Activated naive CD8-positive, alpha-beta T cell treated with anti-CD3 and anti-CD28 coated beads for 36 hours (primary cell): ENCODE measurements at regions not wholly inside any gene's neighbourhood (a gene's known extent, or its start where the extent isn't known, plus 50 kb on each side); places are given as distances from the start of the nearest gene placed in this dataset.

Experiments used
- DNase-seq: peaks from one replicate; pipeline ENCODE4 v3.0.0; 2021
- H3K27ac Mint-ChIP-seq: one replicate; pipeline ENCODE4 v1.8.0; 2022; ENCODE audit warnings: mild to moderate bottlenecking, moderate library complexity, mixed read lengths
- H3K27me3 Mint-ChIP-seq: one replicate; pipeline ENCODE4 v1.8.0; 2022; ENCODE audit warnings: mild to moderate bottlenecking, mixed read lengths
- H3K36me3 Mint-ChIP-seq: one replicate; pipeline ENCODE4 v1.8.0; 2021; ENCODE audit warnings: mild to moderate bottlenecking, mixed read lengths
- H3K4me1 Mint-ChIP-seq: one replicate; pipeline ENCODE4 v1.8.0; 2021; ENCODE audit warnings: mixed read lengths
- H3K4me3 Mint-ChIP-seq: one replicate; pipeline ENCODE4 v1.8.0; 2022; ENCODE audit warnings: mild to moderate bottlenecking, moderate library complexity, mixed read lengths
- H3K9me3 Mint-ChIP-seq: one replicate; pipeline ENCODE4 v1.8.0; 2022; ENCODE audit warnings: mixed read lengths

DNA sequence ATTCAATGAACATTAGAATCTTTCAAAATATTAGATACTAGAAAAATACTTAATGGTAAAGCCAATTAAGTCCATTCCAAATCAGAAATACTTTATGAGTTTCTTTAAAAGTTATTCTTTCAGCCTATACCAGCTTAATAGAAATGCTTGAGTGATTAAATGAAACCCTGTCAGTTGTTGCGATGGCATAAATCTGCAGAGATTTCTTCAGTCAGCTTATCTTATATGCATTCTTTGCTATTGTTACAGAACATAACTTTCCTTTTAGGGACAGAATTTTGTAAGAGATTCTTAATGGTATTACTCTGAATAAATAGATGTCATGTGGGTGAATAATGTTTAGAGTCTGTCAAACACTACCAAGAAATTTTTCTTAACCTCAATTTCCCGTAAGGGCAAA lies 325.0 kb upstream of the HAND2 start:
- Mint-ChIP-seq H3K27me3 (peaks cover 6% of the 10 kb centered on the region), H3K36me3 (no peaks in the 10 kb centered on the region), H3K9me3 (no peaks in the 10 kb centered on the region), H3K27ac (no peak overlapping the region), H3K4me3 (no peak overlapping the region), H3K4me1 (no peaks in the 10 kb centered on the region)
- DNase-seq = no peak

DNA sequence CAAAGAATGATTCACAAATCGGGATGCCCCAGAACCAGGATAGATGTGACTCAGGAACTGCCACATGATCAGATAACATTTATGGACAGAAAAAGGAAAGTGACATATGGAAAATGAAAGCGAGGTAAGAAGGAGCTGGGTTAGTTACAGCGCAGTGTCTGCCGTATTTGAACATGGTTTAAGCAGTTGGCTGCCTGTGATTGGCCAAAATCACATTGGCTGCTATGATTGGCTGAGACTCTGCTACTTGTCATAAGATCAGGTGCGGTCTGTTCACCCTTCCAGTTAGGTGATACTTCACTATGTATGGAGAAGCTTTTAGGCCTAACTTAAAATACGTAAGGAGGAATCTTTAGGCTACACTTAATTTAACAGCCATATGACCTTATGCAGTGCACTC lies 322.7 kb upstream of the HAND2 start:
- peaks cover 2% of the 10 kb centered on the region for H3K27me3 Mint-ChIP-seq
- H3K36me3 Mint-ChIP-seq = no peaks in the 10 kb centered on the region
- H3K4me1 Mint-ChIP-seq = no peaks in the 10 kb centered on the region
- no peak overlapping the region for H3K4me3 Mint-ChIP-seq
- no peaks in the 10 kb centered on the region for H3K9me3 Mint-ChIP-seq
- DNase-seq = no peak
- H3K27ac Mint-ChIP-seq = no peak overlapping the region

DNA sequence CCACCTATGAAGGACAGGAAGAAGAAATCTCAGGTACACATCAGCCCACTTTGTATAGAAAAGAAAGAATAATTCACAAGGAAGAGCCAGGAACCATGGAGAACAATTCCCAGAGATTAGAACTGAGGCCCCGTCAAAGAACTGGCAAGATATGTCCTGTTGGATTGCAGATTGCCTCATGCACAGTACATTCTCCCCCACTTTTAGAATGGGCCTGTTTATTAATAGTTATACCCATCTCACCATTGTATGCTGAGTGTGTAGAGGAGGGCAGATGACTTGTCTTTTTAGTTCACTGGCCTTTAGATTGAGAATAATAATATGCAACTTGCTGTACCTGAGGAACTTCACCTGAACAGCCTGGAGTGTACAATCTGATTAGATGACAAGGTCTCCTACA lies 315.6 kb upstream of the HAND2 start:
- Mint-ChIP-seq H3K27ac (no peak overlapping the region), H3K4me1 (no peaks in the 10 kb centered on the region), H3K4me3 (no peak overlapping the region), H3K27me3 (no peaks in the 10 kb centered on the region), H3K9me3 (peaks cover 9% of the 10 kb centered on the region), H3K36me3 (no peaks in the 10 kb centered on the region)
- DNase-seq = no peak

DNA sequence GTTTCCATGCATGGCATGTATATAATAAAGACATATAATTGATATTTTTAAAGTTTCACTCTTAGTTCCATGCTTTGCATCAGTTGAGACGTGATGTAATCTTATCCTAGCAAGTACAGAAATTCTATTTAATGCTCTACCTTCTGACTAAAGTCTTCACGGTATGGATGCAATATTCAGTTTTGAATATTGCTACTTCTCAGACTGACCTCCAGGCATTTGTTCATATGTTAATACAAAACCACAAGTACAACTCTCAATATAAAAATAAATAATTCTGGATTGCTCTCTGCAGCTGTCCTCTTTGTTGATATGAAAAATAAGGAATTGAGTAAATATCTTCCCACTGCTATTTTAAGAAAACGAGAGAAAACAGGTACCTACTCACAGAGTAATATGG lies 309.8 kb upstream of the HAND2 start:
- Mint-ChIP-seq H3K27me3 (no peaks in the 10 kb centered on the region), H3K4me3 (no peak overlapping the region), H3K36me3 (no peaks in the 10 kb centered on the region), H3K4me1 (no peaks in the 10 kb centered on the region), H3K9me3 (peaks cover 9% of the 10 kb centered on the region), H3K27ac (no peak overlapping the region)
- no peak for DNase-seq

DNA sequence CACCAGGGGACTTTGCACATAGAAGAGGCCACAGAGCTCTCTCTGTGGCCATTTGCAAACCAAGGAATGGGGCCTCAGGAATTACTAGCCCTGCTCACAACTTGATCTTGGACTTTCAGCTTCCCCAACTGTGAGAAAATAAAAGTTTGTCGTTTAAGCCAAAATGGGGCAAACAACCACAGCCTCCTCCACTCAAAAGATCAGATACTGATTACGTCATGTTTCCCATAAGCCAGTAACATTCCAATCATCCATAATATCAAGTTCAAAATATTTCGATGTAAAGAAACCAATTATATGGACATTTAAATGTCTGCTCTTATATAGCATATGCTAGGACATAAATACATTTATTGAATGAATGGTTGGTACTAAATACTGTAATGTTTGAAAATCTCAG lies 307.5 kb upstream of the HAND2 start:
- no peaks in the 10 kb centered on the region for H3K36me3 Mint-ChIP-seq

GRCh38 chr4:173835903-173836302 lies 305.9 kb upstream of the HAND2 start:
- no peak for DNase-seq
- H3K36me3 Mint-ChIP-seq = no peaks in the 10 kb centered on the region
- H3K4me1 Mint-ChIP-seq = no peaks in the 10 kb centered on the region
- H3K27ac Mint-ChIP-seq = no peak overlapping the region
- H3K9me3 Mint-ChIP-seq = no peaks in the 10 kb centered on the region
- no peak overlapping the region for H3K4me3 Mint-ChIP-seq
- H3K27me3 Mint-ChIP-seq = peaks cover 12% of the 10 kb centered on the region

More for the DNA sequence above, 307.5 kb upstream of the HAND2 start:
- peaks cover 3% of the 10 kb centered on the region for H3K9me3 Mint-ChIP-seq
- peaks cover 3% of the 10 kb centered on the region for H3K27me3 Mint-ChIP-seq
- H3K27ac Mint-ChIP-seq = no peak overlapping the region
- no peak overlapping the region for H3K4me3 Mint-ChIP-seq
- no peaks in the 10 kb centered on the region for H3K4me1 Mint-ChIP-seq
- no peak for DNase-seq

GRCh38 chr4:173834151-173834550 lies 304.1 kb upstream of the HAND2 start:
- Mint-ChIP-seq H3K27me3 (peaks cover 12% of the 10 kb centered on the region), H3K4me3 (no peak overlapping the region), H3K4me1 (no peaks in the 10 kb centered on the region), H3K9me3 (no peaks in the 10 kb centered on the region), H3K36me3 (no peaks in the 10 kb centered on the region), H3K27ac (no peak overlapping the region)
- no peak for DNase-seq

DNA sequence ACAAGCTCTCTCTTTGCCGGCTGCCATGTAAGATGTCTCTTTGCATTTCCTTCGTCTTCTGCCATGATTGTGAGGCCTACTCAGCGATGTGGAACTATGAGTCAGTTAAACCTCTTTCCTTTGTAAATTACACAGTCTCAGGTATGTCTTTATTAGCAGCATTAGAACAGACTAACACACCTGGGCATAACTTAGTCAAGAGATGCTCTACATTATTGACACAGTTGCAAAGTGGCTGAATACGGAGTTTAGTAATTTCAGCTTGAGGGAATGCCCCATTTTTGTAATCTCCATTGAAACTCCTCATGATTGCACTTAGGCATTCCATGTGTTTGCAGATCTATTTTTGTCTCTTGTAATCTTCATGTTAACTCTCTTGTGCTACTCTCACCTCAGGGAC lies 299.5 kb upstream of the HAND2 start:
- Mint-ChIP-seq H3K27ac (no peak overlapping the region), H3K27me3 (peaks cover 12% of the 10 kb centered on the region), H3K4me3 (no peak overlapping the region), H3K9me3 (no peaks in the 10 kb centered on the region), H3K36me3 (no peaks in the 10 kb centered on the region), H3K4me1 (no peaks in the 10 kb centered on the region)
- DNase-seq = no peak

GRCh38 chr4:173827707-173828106 lies 297.7 kb upstream of the HAND2 start:
- H3K4me3 Mint-ChIP-seq = no peak overlapping the region
- H3K4me1 Mint-ChIP-seq = no peaks in the 10 kb centered on the region
- DNase-seq = no peak
- peaks cover 9% of the 10 kb centered on the region for H3K27me3 Mint-ChIP-seq
- H3K27ac Mint-ChIP-seq = no peak overlapping the region
- no peaks in the 10 kb centered on the region for H3K9me3 Mint-ChIP-seq
- H3K36me3 Mint-ChIP-seq = no peaks in the 10 kb centered on the region

- Mint-ChIP-seq H3K9me3 (no peaks in the 10 kb centered on the region), H3K4me3 (no peak overlapping the region), H3K36me3 (no peaks in the 10 kb centered on the region), H3K27me3 (no peaks in the 10 kb centered on the region), H3K27ac (no peak overlapping the region), H3K4me1 (no peaks in the 10 kb centered on the region)
- no peak for DNase-seq
These were observed 291.8 kb upstream of the HAND2 start for GRCh38 chr4:173821876-173822275.

GRCh38 chr4:173821036-173821435 lies 291.0 kb upstream of the HAND2 start:
- Mint-ChIP-seq H3K4me1 (no peaks in the 10 kb centered on the region), H3K4me3 (no peak overlapping the region), H3K36me3 (no peaks in the 10 kb centered on the region), H3K27ac (no peak overlapping the region), H3K9me3 (no peaks in the 10 kb centered on the region), H3K27me3 (no peaks in the 10 kb centered on the region)
- DNase-seq = no peak

DNA sequence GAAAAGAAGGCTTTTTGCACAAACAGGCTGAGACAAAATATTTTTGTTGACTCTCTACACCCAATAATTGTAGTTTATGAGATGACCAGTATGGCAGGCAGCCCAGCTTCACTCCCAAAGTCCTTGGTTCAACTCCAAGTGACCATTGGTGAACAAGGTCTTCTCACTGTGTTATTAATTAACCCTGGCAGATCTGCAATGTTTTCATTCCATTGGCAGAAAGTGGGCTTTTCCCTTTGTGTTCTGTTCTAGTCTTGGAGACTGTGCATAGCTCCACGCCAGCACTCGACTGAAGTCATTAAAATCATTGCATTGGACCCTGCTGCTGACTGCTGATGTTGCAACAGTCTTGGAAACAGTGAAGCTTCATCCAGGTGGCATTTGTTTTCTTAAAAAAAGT lies 277.3 kb upstream of the HAND2 start:
- no peaks in the 10 kb centered on the region for H3K4me1 Mint-ChIP-seq
- no peaks in the 10 kb centered on the region for H3K9me3 Mint-ChIP-seq
- DNase-seq = no peak
- H3K4me3 Mint-ChIP-seq = no peak overlapping the region
- H3K27ac Mint-ChIP-seq = no peak overlapping the region
- no peaks in the 10 kb centered on the region for H3K36me3 Mint-ChIP-seq
- H3K27me3 Mint-ChIP-seq = no peaks in the 10 kb centered on the region

DNA sequence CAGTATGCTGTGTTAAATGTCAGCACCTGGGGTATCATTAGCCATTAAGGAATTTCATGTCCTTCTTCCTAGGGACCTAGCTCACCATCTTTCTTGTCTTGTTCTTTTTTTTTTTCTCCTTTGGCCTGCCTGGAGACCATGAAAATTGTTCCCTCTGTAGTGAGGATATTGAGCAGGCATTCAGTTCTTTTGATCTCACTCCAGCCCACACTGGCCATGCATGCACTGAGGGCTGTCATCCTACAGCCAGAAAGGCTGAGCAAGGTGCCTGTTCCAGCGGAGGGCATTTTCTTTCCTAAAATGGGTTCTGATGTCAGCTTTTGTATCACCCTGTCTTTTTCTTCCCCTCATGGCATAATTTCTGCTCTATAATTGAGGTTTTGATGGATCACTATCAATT lies 275.9 kb upstream of the HAND2 start:
- H3K27ac Mint-ChIP-seq = no peak overlapping the region
- no peaks in the 10 kb centered on the region for H3K27me3 Mint-ChIP-seq
- no peaks in the 10 kb centered on the region for H3K9me3 Mint-ChIP-seq
- no peaks in the 10 kb centered on the region for H3K4me1 Mint-ChIP-seq
- DNase-seq = no peak
- no peaks in the 10 kb centered on the region for H3K36me3 Mint-ChIP-seq
- no peak overlapping the region for H3K4me3 Mint-ChIP-seq

DNA sequence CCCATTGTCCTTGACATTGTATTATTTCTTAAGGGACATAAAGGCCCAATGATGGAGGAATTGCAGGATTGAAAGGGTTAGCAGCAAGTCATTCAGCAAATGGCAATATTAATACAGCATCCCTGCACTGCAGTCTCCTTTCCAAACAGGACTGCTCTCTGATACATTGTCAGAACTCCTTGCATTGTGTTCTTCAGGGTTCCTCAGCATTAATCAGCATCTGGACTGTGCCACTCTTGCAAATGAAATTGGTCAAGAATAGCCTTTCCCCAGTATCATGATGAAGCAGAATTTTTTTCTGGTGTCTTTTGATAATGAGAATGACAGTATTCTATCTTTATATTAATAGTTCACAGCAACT lies 272.6 kb upstream of the HAND2 start:
- Mint-ChIP-seq H3K4me1 (no peaks in the 10 kb centered on the region), H3K27me3 (no peaks in the 10 kb centered on the region), H3K4me3 (no peak overlapping the region), H3K27ac (no peak overlapping the region), H3K9me3 (no peaks in the 10 kb centered on the region), H3K36me3 (no peaks in the 10 kb centered on the region)
- DNase-seq = no peak

DNA sequence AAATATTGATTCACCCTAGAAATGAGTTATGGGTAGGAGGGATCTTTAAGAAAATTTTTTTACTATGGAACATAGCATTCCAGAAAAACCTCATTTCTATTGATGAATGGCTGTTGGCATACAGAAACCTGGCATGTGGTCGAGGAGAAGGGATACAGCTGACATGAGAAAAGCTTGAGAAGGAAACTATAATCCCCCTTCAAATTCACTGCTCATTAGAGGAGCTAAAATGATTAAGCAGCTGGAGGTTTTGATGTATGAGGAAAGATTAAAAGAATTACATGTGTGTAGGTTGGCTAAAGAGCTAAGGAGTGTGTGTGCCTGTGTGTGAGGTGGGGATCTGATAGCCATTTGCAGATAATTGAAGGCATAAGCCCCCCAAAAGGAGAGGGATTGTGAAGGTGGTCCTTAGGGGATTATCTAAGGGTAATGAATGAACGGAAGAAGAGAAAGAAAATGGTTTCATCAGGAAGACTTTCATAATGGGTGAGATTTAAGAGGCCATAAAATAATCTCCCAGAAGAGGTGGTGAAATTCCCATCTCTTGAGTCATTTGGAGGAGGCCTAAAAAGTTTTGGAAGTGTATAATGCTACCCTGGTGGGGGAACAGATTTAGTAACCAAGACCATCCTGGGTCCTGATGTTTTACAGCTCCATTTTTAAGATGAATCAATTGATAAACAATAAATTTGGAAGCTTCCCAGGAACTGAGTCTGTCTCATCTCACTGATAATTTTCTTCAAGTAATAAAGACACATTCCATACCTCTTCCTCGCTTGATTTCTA lies 272.0 kb upstream of the HAND2 start:
- H3K27ac Mint-ChIP-seq = no peak overlapping the region
- H3K4me3 Mint-ChIP-seq = no peak overlapping the region
- H3K9me3 Mint-ChIP-seq = no peaks in the 10 kb centered on the region
- no peaks in the 10 kb centered on the region for H3K36me3 Mint-ChIP-seq
- H3K27me3 Mint-ChIP-seq = no peaks in the 10 kb centered on the region
- no peaks in the 10 kb centered on the region for H3K4me1 Mint-ChIP-seq
- DNase-seq = no peak

GRCh38 chr4:173801361-173801760 lies 271.3 kb upstream of the HAND2 start:
- H3K4me1 Mint-ChIP-seq = no peaks in the 10 kb centered on the region
- no peak overlapping the region for H3K4me3 Mint-ChIP-seq
- H3K36me3 Mint-ChIP-seq = no peaks in the 10 kb centered on the region
- no peak for DNase-seq
- no peaks in the 10 kb centered on the region for H3K27me3 Mint-ChIP-seq
- no peak overlapping the region for H3K27ac Mint-ChIP-seq
- H3K9me3 Mint-ChIP-seq = no peaks in the 10 kb centered on the region
